Mesenchymal stem cell (in vitro differentiated cells and primary cell): ENCODE measurements at regions not wholly inside any gene's neighbourhood (a gene's known extent, or its start where the extent isn't known, plus 50 kb on each side); places are given as distances from the start of the nearest gene placed in this dataset.

ENCODE experiments used
- DNase-seq: peaks from one replicate; pipeline ENCODE4 v3.0.0-alpha.2; 2013
- H2AFZ ChIP-seq: one replicate; pipeline ENCODE4 v1.6.1; 2013; ENCODE audit warnings: low read depth, mild to moderate bottlenecking, control low read depth, inconsistent platforms, low read length, moderate library complexity
- H2AK5ac ChIP-seq: 2 replicates; pipeline ENCODE4 v1.6.1; 2013; ENCODE audit warnings: low read length, moderate library complexity, mild to moderate bottlenecking, inconsistent platforms; ENCODE audit not compliant: severe bottlenecking
- H2BK120ac ChIP-seq: one replicate; pipeline ENCODE4 v1.6.1; 2013; ENCODE audit warnings: low read depth, mild to moderate bottlenecking, inconsistent platforms, low read length, moderate library complexity
- H2BK12ac ChIP-seq, 2 experiments: one replicate each; pipeline ENCODE4 v1.6.1; 2013; ENCODE audit warnings: inconsistent platforms in 2 of 2, low read length in 2 of 2, mild to moderate bottlenecking in 2 of 2, moderate library complexity in 2 of 2, control low read depth in 1 of 2
- H2BK15ac ChIP-seq: one replicate; pipeline ENCODE4 v1.6.1; 2013; ENCODE audit warnings: mild to moderate bottlenecking, low read depth, inconsistent platforms; ENCODE audit not compliant: poor library complexity, severe bottlenecking
- H2BK5ac ChIP-seq: 2 replicates; pipeline ENCODE4 v1.6.1; 2013; ENCODE audit warnings: low read depth, mild to moderate bottlenecking, low read length, control low read depth, inconsistent platforms; ENCODE audit not compliant: poor library complexity, severe bottlenecking
- H3K14ac ChIP-seq, 2 experiments: one replicate each; pipeline ENCODE4 v1.6.1; 2013; ENCODE audit warnings: inconsistent platforms in 2 of 2, low read length in 2 of 2, control low read depth in 1 of 2, mild to moderate bottlenecking in 1 of 2, moderate library complexity in 1 of 2
- H3K18ac ChIP-seq, 2 experiments: one replicate each; pipeline ENCODE4 v1.6.1; 2013; ENCODE audit warnings: inconsistent platforms in 2 of 2, low read length in 2 of 2, control low read depth in 1 of 2, low read depth in 1 of 2, mild to moderate bottlenecking in 1 of 2
- H3K23ac ChIP-seq, 2 experiments: one replicate each; pipeline ENCODE4 v1.6.1; 2013; ENCODE audit warnings: inconsistent platforms in 2 of 2, low read length in 2 of 2, mild to moderate bottlenecking in 2 of 2, moderate library complexity in 2 of 2, control low read depth in 1 of 2
- H3K27ac ChIP-seq: 2 replicates; pipeline ENCODE4 v1.5.1; 2013; ENCODE audit warnings: mild to moderate bottlenecking, moderate library complexity, low read length, control low read depth, inconsistent platforms; ENCODE audit not compliant: poor library complexity, severe bottlenecking
- H3K27me3 ChIP-seq, 2 experiments: 2 replicates each; pipeline versions ENCODE4 v1.6.1 to v1.7.0; 2013; ENCODE audit warnings: low read length in 2 of 2, mild to moderate bottlenecking in 2 of 2, moderate library complexity in 2 of 2, control low read depth in 1 of 2, inconsistent platforms in 1 of 2; ENCODE audit not compliant: control insufficient read depth in 1 of 2, insufficient read depth in 1 of 2
- H3K36me3 ChIP-seq, 2 experiments: 2 replicates each; pipeline versions ENCODE4 v1.6.1 to v1.7.0; 2013; ENCODE audit warnings: low read length in 2 of 2, control low read depth in 1 of 2, inconsistent platforms in 1 of 2, low read depth in 1 of 2, mild to moderate bottlenecking in 1 of 2; ENCODE audit not compliant: insufficient read depth in 2 of 2, control insufficient read depth in 1 of 2
- H3K4ac ChIP-seq, 2 experiments: one replicate each; pipeline ENCODE4 v1.6.1; 2013; ENCODE audit warnings: inconsistent platforms in 2 of 2, low read length in 2 of 2, mild to moderate bottlenecking in 2 of 2, moderate library complexity in 2 of 2, control low read depth in 1 of 2, low read depth in 1 of 2
- H3K4me1 ChIP-seq: 2 replicates; pipeline ENCODE4 v1.6.1; 2013; ENCODE audit warnings: low read depth, low read length, control low read depth; ENCODE audit not compliant: control insufficient read depth, insufficient read depth
- H3K4me2 ChIP-seq: 2 replicates; pipeline ENCODE4 v1.6.1; 2013; ENCODE audit warnings: low read length, mild to moderate bottlenecking, inconsistent platforms; ENCODE audit not compliant: poor library complexity, severe bottlenecking
- H3K4me3 ChIP-seq, 2 experiments: 2 replicates each; pipeline versions ENCODE4 v1.5.1 to v1.7.0; 2013; ENCODE audit warnings: low read length in 2 of 2, mild to moderate bottlenecking in 2 of 2, control low read depth in 1 of 2, low read depth in 1 of 2; ENCODE audit not compliant: insufficient read depth in 1 of 2
- H3K79me1 ChIP-seq: replicated peaks from 2 replicates; pipeline ENCODE4 v1.6.1; 2013; ENCODE audit warnings: mild to moderate bottlenecking, control low read depth, low read length, inconsistent platforms; ENCODE audit not compliant: poor library complexity, severe bottlenecking
- H3K9ac ChIP-seq: 2 replicates; pipeline ENCODE4 v1.7.0; 2013; ENCODE audit warnings: mild to moderate bottlenecking, low read length, moderate library complexity
- H3K9me3 ChIP-seq: 2 replicates; pipeline ENCODE4 v1.7.0; 2013; ENCODE audit warnings: mild to moderate bottlenecking, low read length; ENCODE audit not compliant: control insufficient read depth
- H4K8ac ChIP-seq: one replicate; pipeline ENCODE4 v1.6.1; 2013; ENCODE audit warnings: inconsistent platforms, mild to moderate bottlenecking, low read length, moderate library complexity
- H4K91ac ChIP-seq: one replicate; pipeline ENCODE4 v1.6.1; 2013; ENCODE audit warnings: mild to moderate bottlenecking, low read length, inconsistent platforms
- WGBS: methylation state at CpG from one replicate; pipeline ENCODE4 v1.1.7; 2013; ENCODE audit warnings: mixed read lengths; 5-methylcytosine and 5-hydroxymethylcytosine counted together

GRCh38 chr18:27778925-27779324 lies 398.0 kb downstream of the CDH2 start:
- no peaks in the 10 kb centered on the region for H3K27me3 ChIP-seq
- H2BK12ac ChIP-seq = no peak overlapping the region
- H2BK5ac ChIP-seq = no peak overlapping the region
- H4K91ac ChIP-seq = no peak overlapping the region
- H3K36me3 ChIP-seq = no peaks in the 10 kb centered on the region
- no peak for DNase-seq
- no peak overlapping the region for H2AK5ac ChIP-seq
- no peak overlapping the region for H3K14ac ChIP-seq
- no peaks in the 10 kb centered on the region for H3K79me1 ChIP-seq
- H3K9me3 ChIP-seq = no peaks in the 10 kb centered on the region
- no peak overlapping the region for H3K18ac ChIP-seq
- no peak overlapping the region for H3K27ac ChIP-seq
- no peak overlapping the region for H4K8ac ChIP-seq
- no peak overlapping the region for H3K4me2 ChIP-seq
- no peak overlapping the region for H3K23ac ChIP-seq
- no peak overlapping the region for H3K9ac ChIP-seq
- H2BK120ac ChIP-seq = no peak overlapping the region
- H2BK15ac ChIP-seq = no peak overlapping the region
- no CpG with 5 or more reads among the region's 1 CpG for WGBS
- H2AFZ ChIP-seq = no peak overlapping the region
- no peak overlapping the region for H3K4me3 ChIP-seq
- H3K4ac ChIP-seq = no peak overlapping the region
- H3K4me1 ChIP-seq = no peaks in the 10 kb centered on the region

DNA sequence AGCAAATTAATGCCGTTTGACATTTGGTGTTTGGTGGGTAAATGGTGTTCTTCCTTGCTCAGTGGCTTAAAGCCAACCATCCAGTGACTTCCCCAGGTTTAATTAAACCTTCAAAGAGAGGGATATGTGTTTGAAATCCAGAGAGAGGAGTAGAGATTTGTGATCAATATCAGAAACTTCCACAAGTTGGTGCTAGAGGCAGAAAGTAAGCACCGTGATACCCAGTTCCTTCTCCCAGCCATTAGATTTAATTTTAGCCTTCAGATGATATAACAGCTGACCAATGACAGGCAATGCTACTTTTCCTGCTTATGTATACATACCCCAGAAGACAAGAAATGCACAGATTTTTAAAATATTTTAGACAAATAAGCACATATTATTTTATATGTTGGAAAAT lies 398.5 kb downstream of the CDH2 start:
- H2BK15ac ChIP-seq = no peak overlapping the region
- no peak overlapping the region for H2BK120ac ChIP-seq
- DNase-seq = peak; percentile 15
- H2AFZ ChIP-seq = no peak overlapping the region
- no peak overlapping the region for H2BK12ac ChIP-seq
- H4K91ac ChIP-seq = no peak overlapping the region
- H2AK5ac ChIP-seq = no peak overlapping the region
- no peaks in the 10 kb centered on the region for H3K27me3 ChIP-seq
- no peaks in the 10 kb centered on the region for H3K9me3 ChIP-seq
- no peak overlapping the region for H2BK5ac ChIP-seq
- 0% methylated on average over 2 of the region's 2 CpGs for WGBS
- H4K8ac ChIP-seq = no peak overlapping the region
- no peaks in the 10 kb centered on the region for H3K36me3 ChIP-seq
- no peaks in the 10 kb centered on the region for H3K79me1 ChIP-seq
- H3K4me1 ChIP-seq = no peaks in the 10 kb centered on the region
- no peak overlapping the region for H3K9ac ChIP-seq
- H3K4me2 ChIP-seq = no peak overlapping the region
- H3K27ac ChIP-seq = no peak overlapping the region
- H3K18ac ChIP-seq = no peak overlapping the region
- H3K4me3 ChIP-seq = no peak overlapping the region
- no peak overlapping the region for H3K23ac ChIP-seq
- no peak overlapping the region for H3K4ac ChIP-seq
- no peak overlapping the region for H3K14ac ChIP-seq

DNA sequence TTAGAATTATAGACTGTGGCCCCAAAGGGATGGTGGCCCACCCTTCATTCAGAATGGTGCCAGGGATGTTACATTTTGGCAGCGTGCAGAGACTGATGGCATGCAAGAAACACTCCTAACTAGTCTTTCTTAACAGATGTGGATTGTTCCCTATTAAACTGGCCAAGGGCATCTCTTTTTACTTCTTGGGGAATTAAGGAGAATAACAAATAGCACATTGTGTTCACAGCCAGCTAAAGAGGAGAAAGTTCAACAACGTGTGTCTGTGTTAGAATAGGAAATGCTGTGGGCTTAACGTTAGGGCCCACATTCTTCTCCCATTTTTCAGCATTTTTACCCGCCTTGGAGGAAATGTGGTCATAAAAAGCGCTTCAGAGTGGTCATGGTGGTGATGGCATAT lies 404.8 kb downstream of the CDH2 start:
- H3K23ac ChIP-seq = no peak overlapping the region
- 79% methylated on average over 3 of the region's 5 CpGs for WGBS
- H3K27ac ChIP-seq = no peak overlapping the region
- H3K36me3 ChIP-seq = no peaks in the 10 kb centered on the region
- no peak overlapping the region for H2BK120ac ChIP-seq
- H3K27me3 ChIP-seq = no peaks in the 10 kb centered on the region
- H4K8ac ChIP-seq = no peak overlapping the region
- H3K4ac ChIP-seq = no peak overlapping the region
- H3K14ac ChIP-seq = no peak overlapping the region
- no peak overlapping the region for H3K9ac ChIP-seq
- DNase-seq = no peak
- H3K79me1 ChIP-seq = no peaks in the 10 kb centered on the region
- no peak overlapping the region for H3K4me3 ChIP-seq
- H3K4me2 ChIP-seq = no peak overlapping the region
- H4K91ac ChIP-seq = no peak overlapping the region
- no peak overlapping the region for H3K18ac ChIP-seq
- no peak overlapping the region for H2BK12ac ChIP-seq
- no peaks in the 10 kb centered on the region for H3K9me3 ChIP-seq
- H2AFZ ChIP-seq = no peak overlapping the region
- no peak overlapping the region for H2BK5ac ChIP-seq
- H2AK5ac ChIP-seq = no peak overlapping the region
- no peaks in the 10 kb centered on the region for H3K4me1 ChIP-seq
- no peak overlapping the region for H2BK15ac ChIP-seq

GRCh38 chr18:27771571-27771970 lies 405.4 kb downstream of the CDH2 start:
- Histone ChIP-seq H3K27me3 (no peaks in the 10 kb centered on the region), H2AK5ac (no peak overlapping the region), H3K4me3 (no peak overlapping the region), H2BK15ac (no peak overlapping the region), H3K4me2 (no peak overlapping the region), H3K79me1 (no peaks in the 10 kb centered on the region), H3K36me3 (no peaks in the 10 kb centered on the region), H2AFZ (no peak overlapping the region), H3K4me1 (no peaks in the 10 kb centered on the region), H2BK5ac (no peak overlapping the region), H3K14ac (no peak overlapping the region), H3K9ac (no peak overlapping the region), H4K91ac (no peak overlapping the region), H4K8ac (no peak overlapping the region), H3K18ac (no peak overlapping the region), H2BK120ac (no peak overlapping the region), H3K27ac (no peak overlapping the region), H3K4ac (no peak overlapping the region), H3K23ac (no peak overlapping the region), H3K9me3 (no peaks in the 10 kb centered on the region), H2BK12ac (no peak overlapping the region)
- no peak for DNase-seq
